Left hindlimb (tissue), 1 donor: ENCODE measurements at regions not wholly inside any gene's neighbourhood (a gene's known extent, or its start where the extent isn't known, plus 50 kb on each side); places are given as distances from the start of the nearest gene placed in this dataset.
"Not testable (repeated sequence)": the region's sequence is repeated elsewhere in the genome, so short reads cannot be mapped to it uniquely, and the experiment has no call there.

Source experiments
- DNase-seq: peaks from one replicate; pipeline ENCODE4 v3.0.0-alpha.2; 2018

DNA sequence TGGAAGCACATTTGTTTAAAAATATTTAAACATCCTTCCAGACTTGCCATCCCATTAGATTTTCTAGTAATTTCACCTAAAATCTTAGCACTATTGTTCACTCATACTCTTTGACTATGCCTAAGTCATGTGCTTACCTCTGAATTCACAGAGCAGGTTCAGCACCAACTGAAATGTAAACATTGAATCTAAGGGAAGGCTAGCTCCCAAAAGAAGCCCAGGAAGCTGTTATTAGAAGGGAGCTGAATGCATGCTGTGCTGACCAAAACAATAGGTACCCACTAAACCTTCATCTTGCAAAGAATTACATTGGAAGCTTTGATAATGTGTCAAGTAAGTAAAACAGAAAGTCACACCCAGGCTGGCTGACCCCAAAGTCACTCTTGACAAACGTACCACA is 571.3 kb downstream of the GABRG2 start:
- DNase-seq = no peak

DNA sequence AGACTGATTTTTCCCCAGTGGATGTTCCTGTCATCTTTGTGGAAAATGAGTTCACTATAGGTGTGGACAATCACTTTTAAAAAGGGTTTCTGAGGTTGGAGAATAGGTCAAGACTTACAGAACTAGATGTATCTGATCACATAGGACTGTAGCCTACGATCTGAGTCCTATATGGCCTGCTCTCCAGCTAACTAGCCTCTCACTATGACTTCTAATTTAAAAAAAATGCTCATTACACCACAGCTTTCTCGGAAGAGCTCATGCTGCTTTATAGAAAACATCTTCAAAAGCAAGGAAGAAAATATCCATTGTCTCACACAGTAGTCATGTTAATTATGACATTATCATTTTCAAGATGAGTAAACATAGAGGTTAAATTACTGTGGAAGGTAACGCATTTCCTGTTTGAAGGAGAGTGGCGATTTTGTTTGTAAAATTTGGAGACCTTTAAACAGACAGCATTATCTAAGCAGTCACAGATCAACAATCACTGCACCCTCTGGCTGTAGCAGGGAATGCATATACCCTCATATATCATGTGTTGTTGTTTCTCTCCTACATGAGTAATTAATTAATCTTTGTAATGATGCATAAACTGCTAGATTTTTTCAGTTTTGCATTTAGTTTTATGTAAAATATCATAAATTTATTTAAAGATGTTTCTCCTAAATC is 573.7 kb downstream of the GABRG2 start:
- no peak for DNase-seq

DNA sequence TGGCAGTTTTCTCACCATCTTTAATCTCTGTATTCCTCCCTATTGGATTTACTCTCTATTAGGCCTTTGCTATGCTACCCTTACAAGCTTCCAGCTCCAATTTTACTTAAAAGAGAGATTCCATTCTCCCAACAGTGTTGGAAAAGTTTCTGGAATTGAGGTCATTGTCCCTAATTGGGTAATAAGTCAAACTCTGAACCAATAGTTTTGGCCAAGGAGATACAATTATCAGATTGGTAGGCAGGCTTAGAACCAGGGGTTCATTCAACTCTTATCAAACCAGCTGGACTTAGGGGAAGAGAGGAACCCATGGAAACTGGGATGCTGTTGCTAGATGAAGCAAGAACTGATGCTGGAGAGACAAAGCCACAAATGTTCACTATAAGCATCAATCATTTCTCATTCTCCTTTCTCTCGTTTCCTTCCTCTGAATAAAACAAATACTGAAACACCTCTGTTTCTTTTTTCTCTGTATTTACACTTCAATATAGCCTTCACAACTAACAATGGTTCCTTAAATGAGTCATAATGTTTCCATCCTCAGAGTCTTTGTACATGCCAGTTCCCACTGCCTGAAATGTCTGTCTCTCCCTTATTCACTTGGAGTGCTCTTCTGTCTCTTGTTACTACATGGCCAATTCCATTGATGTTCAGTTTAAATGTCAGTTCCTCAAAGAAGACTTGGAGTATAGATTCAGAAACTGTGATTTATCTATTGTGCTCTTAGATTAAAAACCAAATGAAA is 587.3 kb downstream of the GABRG2 start:
- no peak for DNase-seq

DNA sequence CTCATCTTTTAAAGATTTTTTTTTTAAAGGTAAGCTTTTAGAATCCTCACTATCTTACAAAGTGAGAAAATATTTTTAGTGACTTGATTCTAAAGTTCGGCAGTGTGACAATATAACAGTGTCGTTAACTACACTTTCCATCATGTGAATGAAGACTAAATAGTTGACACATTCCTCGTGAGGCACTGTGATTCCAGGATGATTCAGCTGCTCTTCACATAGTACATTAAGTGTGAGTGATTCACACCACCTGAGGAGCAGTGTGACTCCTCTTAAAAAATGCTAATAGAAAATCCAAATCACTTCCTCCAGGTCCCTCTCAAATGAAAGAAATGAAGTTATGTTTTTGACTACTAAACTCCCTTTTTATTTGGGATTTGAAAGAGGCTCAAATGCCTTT is 589.5 kb downstream of the GABRG2 start:
- DNase-seq = no peak

DNA sequence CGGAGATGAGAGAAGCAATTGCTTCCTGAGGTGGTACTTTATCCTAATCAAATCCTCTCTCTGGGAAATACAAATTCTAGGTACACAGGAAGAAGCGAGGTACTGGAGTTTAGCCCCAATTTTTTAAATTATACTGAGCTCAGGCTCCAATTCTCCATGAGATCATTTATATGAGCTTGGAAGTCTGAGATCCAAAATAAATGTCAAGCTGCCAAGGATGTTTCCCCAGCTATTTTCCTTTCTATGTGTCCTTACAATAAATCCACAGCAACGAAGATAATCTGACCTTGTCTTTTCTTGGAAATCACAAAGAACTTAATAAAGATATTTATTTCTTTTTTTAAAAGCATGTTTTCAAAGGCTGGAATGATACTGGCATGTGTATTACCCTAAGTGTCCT is 597.3 kb downstream of the GABRG2 start:
- DNase-seq = no peak

DNA sequence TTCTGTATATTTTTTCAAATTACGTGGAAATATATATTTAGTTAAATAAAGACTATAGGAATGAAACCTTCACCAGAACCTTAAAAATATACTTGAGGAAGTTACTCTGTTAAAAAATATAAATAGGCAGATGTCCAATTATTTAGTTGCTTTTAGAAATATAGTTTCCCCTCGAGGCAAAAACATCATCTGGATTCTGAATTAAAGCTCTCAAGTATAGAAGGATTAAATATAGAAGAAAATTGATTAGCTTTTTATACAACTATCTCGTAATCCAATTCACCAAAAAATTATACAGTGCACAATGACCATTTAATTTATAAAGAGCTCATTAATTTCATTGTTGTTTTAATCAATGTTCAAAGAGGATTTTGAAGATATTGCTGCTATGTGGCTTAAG is 601.4 kb downstream of the GABRG2 start:
- DNase-seq = no peak

DNA sequence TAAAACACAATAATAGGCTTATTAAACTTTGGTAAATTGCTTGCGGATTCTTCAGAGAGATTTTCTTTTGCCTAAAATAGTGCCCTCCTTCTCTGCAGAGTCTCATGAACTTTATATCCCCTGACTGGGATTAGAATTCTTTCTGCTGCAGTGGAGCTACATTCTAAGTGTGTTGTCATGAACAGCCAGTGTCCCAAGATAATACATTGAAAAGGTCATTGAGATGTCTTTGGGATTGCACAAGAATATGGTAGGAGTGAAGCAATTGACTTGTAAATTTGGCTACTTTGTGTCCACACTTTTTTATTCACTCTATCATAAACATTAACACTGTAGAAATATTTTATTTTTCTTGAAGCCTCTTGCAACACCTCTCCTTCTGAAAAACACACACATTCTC is 604.5 kb downstream of the GABRG2 start:
- DNase-seq = no peak

DNA sequence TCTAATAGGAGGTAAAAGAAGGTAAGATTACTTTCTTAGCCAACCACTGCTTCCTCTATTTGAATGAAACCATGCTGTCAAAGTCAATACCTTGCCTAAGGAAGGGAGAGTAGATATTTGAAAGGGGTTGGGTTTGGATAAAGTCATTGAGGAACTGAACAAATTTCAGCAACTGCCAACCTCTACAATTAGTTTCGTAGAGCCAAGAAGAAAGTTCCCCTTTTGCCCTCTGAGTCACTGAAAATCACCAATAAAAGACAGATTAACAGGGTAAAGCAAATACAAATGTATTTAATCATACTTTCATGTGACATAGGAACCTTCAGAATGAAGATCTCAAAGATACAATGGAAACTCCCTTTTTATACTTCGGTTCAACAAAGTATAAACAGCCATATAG is 615.7 kb downstream of the GABRG2 start:
- no peak for DNase-seq

DNA sequence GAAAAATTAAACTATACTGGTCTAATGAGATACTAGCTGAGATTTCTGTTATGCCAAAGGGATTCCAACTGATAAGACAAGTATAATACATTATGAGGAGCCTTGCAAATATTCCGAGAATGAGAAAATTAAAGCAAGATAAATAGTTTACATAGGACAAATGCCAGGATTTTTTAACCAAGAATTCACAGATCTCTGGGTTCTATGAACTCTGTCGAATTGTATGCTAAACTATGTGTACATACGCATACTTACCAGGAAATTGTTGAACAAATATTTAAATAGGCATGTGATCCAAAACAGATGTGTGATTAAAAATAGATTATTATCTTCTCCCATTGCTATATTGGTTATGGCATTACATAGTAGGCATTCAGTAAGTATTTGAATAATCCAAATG is 616.6 kb downstream of the GABRG2 start:
- no peak for DNase-seq

DNA sequence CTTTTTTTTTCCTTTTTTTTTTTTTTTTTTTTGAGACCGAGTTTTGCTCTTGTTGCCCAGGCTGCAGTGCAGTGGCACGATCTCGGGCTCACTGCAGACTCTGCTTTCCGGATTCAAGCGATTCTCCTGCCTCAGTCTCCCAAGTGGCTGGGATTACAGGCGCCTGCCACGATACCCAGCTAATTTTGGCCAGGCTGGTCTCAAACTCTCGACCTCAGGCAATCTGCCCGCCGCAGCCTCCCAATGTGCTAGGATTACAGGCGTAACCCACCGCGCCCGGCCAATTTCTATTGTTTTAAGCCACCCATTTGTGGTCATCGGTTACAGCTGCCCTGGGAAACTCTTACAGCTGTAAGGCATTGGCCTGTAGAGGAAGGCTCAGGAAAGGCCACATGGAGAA is 617.7 kb downstream of the GABRG2 start:
- DNase-seq = no peak

DNA sequence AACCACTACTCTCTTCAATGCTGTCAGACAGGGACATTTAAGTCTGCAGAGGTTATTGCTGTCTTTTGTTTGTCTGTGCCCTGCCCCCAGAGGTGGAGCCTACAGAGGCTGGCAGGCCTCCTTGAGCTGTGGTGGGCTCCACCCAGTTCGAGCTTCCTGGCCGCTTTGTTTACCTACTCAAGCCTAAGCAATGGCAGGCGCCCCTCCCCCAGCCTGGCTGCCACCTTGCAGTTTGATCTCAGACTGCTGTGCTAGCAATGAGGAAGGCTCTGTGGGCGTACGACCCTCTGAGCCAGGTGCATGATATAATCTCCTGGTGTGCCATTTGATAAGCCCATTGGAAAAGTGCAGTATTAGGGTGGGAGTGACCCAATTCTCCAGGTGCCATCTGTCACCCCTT is 628.7 kb downstream of the GABRG2 start:
- DNase-seq = not testable (repeated sequence)

DNA sequence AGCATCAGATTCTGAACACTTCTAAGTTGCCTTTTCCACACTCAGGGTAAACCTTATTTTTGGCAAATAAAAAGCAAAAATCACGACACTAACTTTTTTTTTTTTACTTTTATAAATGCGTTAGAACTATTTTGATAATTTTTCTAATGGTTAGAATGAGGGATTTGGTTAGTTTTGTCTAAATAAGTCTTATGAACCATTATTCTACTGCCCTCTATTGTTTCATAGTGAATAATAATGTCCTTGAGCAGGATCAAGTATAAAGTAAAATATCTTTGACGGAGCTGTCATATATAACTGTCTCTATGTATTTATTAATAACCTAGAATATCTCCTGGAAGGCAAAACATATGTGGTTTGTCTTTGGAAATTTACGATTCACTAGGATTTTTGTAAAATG is 631.8 kb downstream of the GABRG2 start:
- DNase-seq = no peak

DNA sequence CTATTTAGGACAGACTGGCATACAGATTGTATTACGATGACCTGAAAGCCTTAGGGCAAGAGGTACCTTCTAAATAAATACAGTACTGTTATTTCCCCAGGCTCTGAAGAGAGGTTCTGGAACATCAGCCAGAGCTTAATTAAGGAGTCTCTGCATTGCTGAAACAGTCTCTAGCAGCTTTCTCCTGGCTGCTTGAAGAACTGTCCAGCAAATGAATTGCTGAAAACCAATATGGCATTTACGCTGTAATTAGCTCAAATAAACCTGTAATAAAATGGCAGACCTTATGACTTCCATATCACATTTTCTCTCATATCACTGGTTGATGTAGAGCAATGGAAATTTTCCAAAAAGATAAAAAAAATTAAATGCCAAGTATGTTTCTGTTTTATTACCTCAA is 636.3 kb downstream of the GABRG2 start:
- DNase-seq = no peak

DNA sequence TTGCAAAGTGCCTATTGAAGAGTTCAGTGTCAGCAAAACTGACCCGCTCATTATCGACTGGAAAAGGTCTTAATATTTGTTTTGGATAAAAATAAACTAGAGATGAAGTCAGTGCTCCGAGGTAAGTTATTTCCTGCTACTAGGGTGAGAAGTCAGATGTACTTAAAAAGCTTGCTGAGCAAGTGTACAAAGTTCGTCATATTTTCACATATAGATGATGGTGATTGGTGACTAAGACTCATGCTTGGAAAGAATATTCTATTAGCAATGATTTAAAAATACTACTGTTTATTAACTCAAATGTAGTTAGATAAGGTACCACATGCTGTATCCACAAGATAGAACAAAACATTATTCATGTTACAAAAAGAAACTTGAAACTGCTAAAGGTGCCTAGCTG is 643.7 kb downstream of the GABRG2 start:
- no peak for DNase-seq

DNA sequence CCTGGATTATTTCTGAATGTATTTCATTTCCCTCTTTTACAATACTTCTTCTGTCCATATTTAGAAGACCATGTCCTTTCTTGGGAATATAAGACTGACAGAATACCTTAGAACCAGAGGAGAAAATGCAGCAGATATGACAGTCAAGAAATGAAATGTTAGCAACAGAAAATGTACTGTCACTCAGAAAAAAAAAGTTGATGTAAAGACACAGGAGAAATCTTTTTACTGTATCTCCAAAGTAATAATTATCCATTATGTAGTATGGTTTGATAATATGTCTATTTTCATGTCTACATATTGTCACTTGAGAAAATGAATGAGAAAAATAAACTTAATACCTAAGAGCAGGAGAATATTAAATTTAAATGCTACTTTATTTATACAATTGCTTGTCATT is 652.1 kb downstream of the GABRG2 start:
- DNase-seq = no peak

DNA sequence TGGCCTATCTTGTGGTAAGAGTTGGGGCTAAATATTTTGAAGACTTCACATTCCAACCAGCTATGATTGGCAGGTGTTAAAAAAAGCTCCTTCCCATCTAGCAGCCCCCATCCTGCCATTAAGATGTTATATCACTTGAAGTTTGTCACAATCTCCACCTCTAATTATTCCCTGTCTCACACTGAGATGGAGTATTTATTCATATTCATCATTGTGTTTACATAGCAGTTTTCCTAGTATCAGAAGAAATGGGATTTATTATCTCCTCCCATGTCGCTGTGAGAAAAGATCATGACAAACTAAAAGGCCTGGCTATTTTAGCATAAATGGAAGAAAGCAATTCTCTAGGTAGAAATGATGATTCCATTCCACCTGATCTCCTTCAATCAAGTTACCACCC is 653.6 kb downstream of the GABRG2 start:
- DNase-seq = no peak

DNA sequence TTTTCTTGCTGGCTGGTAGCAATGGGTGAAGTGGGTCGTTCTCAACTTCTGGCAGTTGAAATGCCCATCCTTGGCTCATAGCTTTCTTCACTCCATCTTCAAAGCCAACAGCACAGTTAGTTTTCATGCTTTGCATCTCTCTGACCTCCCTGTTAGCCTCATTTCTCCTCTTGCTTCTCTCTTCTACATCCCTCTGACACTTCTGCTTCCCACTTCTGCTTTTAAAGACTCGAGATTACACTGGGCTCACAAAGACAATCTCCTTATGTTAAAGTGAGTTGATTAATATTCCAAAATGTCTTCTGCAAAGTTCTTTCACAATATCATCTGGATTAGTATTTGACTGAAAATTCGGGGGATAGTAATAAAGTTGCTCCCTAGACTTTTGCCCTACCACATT is 684.8 kb upstream of the CCNG1 start:
- no peak for DNase-seq

DNA sequence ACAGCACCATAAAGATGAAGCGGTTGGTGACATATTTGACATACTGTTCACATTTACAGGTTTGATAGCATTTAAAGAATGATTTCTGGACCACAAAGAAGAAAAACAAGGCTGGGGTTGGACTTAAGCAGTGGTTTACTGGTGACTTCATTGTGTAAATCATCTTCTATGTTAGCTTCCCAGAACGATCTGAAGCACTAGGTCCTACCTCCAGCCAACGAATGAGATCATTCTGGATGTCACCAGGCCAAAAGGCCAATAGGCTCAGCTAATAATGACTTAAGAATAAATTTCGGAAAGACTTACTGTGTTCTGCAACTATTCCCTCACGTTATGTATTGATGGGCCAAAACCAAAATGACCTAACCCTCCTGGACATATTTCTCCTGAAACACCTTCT is 675.3 kb upstream of the CCNG1 start:
- no peak for DNase-seq

DNA sequence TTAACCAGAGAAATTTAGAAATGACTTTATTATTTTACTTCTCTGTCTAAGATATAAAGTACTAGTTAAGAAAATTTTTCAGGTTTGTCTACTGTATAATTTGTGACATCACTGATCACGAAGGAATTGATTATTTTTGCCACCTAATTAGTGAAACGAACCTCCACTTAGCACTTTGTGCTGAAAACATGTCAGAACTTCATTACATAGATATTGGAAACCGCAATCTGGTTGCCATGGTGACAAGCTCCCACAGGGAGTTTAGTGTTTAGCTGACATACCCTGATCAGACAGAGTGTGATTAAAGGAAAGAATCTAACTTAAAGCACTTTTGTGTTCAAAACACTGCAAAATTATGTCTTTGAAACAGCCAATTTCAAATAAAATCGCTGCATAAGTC is 668.4 kb upstream of the CCNG1 start:
- no peak for DNase-seq

DNA sequence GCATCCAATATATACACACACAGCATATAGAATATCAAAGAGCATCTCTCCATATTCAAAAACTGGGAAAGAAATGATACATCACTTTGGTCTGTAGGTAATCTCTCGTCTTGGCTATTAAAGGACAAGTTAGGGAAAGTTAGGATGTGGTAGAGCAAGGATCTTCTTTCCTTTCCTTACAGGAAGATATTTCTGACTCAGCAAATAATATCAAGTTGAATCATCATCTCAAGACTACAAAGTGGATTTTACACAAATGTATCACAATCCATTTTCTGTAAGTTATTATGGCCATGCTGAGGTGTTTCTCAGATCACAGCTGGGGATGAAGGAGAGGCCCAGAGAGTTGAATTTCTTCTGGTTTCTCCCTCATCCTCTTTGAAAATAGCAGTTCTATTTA is 651.7 kb upstream of the CCNG1 start:
- no peak for DNase-seq

DNA sequence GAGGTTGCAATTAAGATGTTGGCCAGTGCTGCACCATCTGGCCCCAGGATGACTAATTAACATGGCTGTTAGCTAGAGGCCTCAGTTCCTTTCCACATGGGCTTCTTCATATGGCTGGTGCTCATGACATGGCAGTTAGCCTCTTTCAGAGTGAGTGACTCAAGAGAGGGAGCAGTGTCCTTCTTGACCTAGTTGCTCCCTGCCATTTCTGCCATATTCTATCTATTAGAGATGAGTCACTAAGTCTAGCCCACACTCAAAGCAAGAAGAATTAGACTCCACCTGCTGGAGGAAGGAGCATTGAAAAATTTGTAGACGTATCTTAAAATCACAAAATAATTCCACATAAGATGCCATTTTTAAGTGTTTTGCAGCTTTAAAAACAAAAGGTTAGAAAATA is 651.2 kb upstream of the CCNG1 start:
- DNase-seq = no peak

DNA sequence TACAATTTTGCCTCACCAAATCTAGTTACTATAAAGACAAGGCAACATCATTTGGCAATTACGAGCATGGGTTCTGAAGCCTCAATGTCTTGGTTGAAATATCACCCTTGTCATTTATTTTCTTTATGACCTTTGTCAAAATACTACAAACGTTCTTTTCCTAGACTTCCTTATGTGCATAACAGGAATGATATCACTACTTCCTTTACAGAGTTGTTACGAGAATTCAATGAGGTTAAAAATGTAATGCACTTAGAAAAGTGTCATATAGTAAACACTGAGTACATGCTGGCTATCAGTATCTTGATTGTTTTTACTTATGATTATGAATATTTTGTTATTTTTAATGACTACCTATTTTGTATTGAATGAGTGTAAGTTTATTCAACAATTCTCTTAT is 640.9 kb upstream of the CCNG1 start:
- no peak for DNase-seq

DNA sequence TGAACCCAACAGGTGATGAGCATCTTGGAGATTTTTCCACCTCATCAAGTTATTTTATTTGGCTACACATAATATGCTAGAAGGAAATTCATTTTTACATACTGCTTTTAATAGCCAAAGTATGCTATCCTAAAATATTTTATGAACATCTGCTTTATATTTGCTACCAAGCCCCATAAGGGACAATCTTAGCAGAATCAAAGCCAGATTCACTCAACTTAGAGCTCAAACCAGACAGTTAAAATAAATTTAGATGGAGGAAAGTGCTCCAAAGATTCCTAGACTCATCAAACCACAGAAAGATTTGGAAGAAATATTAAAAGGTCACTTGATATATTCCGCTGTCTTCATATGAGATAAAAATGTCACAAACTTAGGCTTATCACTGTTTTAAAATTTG is 637.1 kb upstream of the CCNG1 start:
- no peak for DNase-seq

DNA sequence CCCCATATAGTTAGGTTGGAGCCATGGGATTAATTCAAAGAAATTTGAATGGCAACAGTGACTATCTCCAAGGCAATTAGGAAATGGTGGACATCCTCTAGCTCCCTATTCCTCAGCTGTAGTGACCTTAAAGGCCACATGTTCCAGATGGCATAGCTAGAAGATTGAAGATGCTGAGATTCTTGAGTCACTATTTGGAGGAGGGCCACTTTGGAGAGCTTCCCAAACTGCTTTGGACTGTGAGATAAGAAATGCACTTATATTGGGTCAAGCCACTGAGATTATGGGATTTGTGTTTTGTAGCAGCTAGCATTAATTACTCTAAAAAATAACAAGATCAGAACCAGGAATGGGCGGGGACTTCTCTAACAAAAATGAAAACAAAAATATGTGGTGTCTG is 636.2 kb upstream of the CCNG1 start:
- no peak for DNase-seq

DNA sequence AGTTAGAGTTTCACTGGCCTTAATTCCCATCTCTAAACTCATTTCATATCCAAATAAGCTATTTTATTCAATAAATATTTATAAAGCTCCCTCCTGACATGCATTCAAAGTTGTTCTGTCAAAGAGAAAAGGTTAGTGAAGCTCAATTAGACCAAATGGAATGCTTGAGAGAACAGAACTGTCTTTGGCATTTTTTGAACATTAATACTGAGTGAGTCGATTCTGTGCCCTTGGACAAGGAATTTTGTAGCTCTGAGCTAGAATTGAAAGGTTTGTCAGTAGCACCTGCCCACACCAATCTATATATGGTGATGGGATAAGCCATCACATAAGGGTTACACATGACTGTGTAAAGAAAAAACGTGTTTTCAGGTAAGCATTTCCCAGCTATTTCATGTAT is 631.2 kb upstream of the CCNG1 start:
- no peak for DNase-seq
